ENCODE measurements at regions not wholly inside any gene's neighbourhood (a gene's known extent, or its start where the extent isn't known, plus 50 kb on each side); places are given as distances from the start of the nearest gene placed in this dataset.

GRCh38 chr14:97948841-97949240 lies 1151.7 kb downstream of the VRK1 start:
- DNase-seq (ENCODE audit: low read depth): no peak
- no peak overlapping the region for H3K4me3 ChIP-seq (ENCODE audit: low read depth, low read length)
- TF ChIP-seq CTCF (IDR thresholded peaks at IDR 0.05; ENCODE audit: control insufficient read depth, extremely low read depth, insufficient read depth): no peak

GRCh38 chr14:97956581-97957340 lies 1159.6 kb downstream of the VRK1 start:
- H3K4me3 ChIP-seq (ENCODE audit: low read depth, low read length): no peak overlapping the region
- DNase-seq (ENCODE audit: low read depth): no peak
- TF ChIP-seq CTCF (IDR thresholded peaks at IDR 0.05; ENCODE audit: control insufficient read depth, extremely low read depth, insufficient read depth): no peak

- TF ChIP-seq CTCF (IDR thresholded peaks at IDR 0.05; ENCODE audit: control insufficient read depth, extremely low read depth, insufficient read depth): no peak
- no peak overlapping the region for H3K4me3 ChIP-seq (ENCODE audit: low read depth, low read length)
- DNase-seq (ENCODE audit: low read depth): no peak
These were observed 1162.1 kb downstream of the VRK1 start for GRCh38 chr14:97959251-97959650.

GRCh38 chr14:97960436-97960835 lies 1163.3 kb downstream of the VRK1 start:
- DNase-seq (ENCODE audit: low read depth): no peak
- H3K4me3 ChIP-seq (ENCODE audit: low read depth, low read length): no peak overlapping the region
- no peak for TF ChIP-seq CTCF (IDR thresholded peaks at IDR 0.05; ENCODE audit: control insufficient read depth, extremely low read depth, insufficient read depth)

GRCh38 chr14:97970222-97970621 lies 1173.0 kb downstream of the VRK1 start:
- no peak for DNase-seq (ENCODE audit: low read depth)
- TF ChIP-seq CTCF (IDR thresholded peaks at IDR 0.05; ENCODE audit: control insufficient read depth, extremely low read depth, insufficient read depth): no peak
- no peak overlapping the region for H3K4me3 ChIP-seq (ENCODE audit: low read depth, low read length)

- H3K4me3 ChIP-seq (ENCODE audit: low read depth, low read length): no peak overlapping the region
- DNase-seq (ENCODE audit: low read depth): no peak
- no peak for TF ChIP-seq CTCF (IDR thresholded peaks at IDR 0.05; ENCODE audit: control insufficient read depth, extremely low read depth, insufficient read depth)
These were observed 1178.0 kb downstream of the VRK1 start for GRCh38 chr14:97975216-97975615.

- no peak for TF ChIP-seq CTCF (IDR thresholded peaks at IDR 0.05; ENCODE audit: control insufficient read depth, extremely low read depth, insufficient read depth)
- no peak overlapping the region for H3K4me3 ChIP-seq (ENCODE audit: low read depth, low read length)
- no peak for DNase-seq (ENCODE audit: low read depth)
These were observed 1178.8 kb downstream of the VRK1 start for GRCh38 chr14:97975962-97976361.

Measured in LNCaP clone FGC (cell line).